Subcutaneous abdominal adipose tissue (tissue), 5 donors: ENCODE measurements at regions not wholly inside any gene's neighbourhood (a gene's known extent, or its start where the extent isn't known, plus 50 kb on each side); places are given as distances from the start of the nearest gene placed in this dataset.

Experiments
- H3K27ac ChIP-seq: one replicate; pipeline ENCODE4 v1.7.0; 2013; ENCODE audit warnings: low read depth, mild to moderate bottlenecking, inconsistent platforms, low read length, moderate library complexity
- H3K27me3 ChIP-seq, 5 donors: one replicate each; pipeline ENCODE4 v1.7.0; 2013; ENCODE audit warnings: low read length in 5 of 5, inconsistent platforms in 1 of 5; ENCODE audit not compliant: control insufficient read depth in 5 of 5, insufficient read depth in 4 of 5
- H3K36me3 ChIP-seq, 5 donors: one replicate each; pipeline ENCODE4 v1.7.0; 2013; ENCODE audit warnings: low read length in 5 of 5; ENCODE audit not compliant: control insufficient read depth in 5 of 5, insufficient read depth in 5 of 5
- H3K4me1 ChIP-seq, 5 donors: one replicate each; pipeline ENCODE4 v1.7.0; 2013; ENCODE audit warnings: low read length in 5 of 5, mild to moderate bottlenecking in 3 of 5, moderate library complexity in 1 of 5; ENCODE audit not compliant: control insufficient read depth in 5 of 5, insufficient read depth in 5 of 5
- H3K4me3 ChIP-seq, 5 donors: one replicate each; pipeline ENCODE4 v1.7.0; 2013; ENCODE audit warnings: low read length in 5 of 5, low read depth in 1 of 5
- H3K9ac ChIP-seq, 5 donors: one replicate each; pipeline ENCODE4 v1.7.0; 2013; ENCODE audit warnings: low read length in 5 of 5, mild to moderate bottlenecking in 4 of 5, moderate library complexity in 3 of 5
- H3K9me3 ChIP-seq, 5 donors: one replicate each; pipeline ENCODE4 v1.7.0; 2013; ENCODE audit warnings: low read length in 5 of 5; ENCODE audit not compliant: control insufficient read depth in 5 of 5
- donor health status: healthy.
- donor health status: healthy.
- donor health status: healthy.
- donor health status: healthy.
- donor health status: healthy.

DNA sequence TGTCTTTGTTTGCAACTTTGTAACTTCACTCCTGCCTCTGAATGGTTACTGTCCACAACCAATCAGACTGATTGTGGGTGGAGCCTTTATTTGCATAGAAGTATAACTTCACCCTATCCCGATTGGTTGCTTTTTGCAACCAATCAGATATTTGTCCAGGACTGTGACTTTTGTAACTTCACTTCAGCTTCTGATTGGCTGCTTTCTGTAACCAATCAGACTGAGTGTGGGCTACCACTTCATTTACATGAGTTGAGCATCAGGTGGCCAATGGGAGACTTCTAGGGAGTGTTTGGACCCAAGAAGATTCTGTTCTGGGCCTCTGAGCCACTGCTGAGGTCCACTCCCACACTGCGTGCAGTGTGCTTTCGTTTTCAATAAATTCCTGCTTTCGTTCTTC is 1810.7 kb upstream of the CDH6 start:
- H3K27ac ChIP-seq = no peak overlapping the region
- H3K4me3 ChIP-seq = no peak overlapping the region
- H3K9me3 ChIP-seq = peaks cover 0 to 7% (median 0%) of the 10 kb centered on the region in 5 donors
- H3K4me1 ChIP-seq = no peaks in the 10 kb centered on the region
- no peak overlapping the region for H3K9ac ChIP-seq
- no peaks in the 10 kb centered on the region for H3K36me3 ChIP-seq
- H3K27me3 ChIP-seq = no peaks in the 10 kb centered on the region

DNA sequence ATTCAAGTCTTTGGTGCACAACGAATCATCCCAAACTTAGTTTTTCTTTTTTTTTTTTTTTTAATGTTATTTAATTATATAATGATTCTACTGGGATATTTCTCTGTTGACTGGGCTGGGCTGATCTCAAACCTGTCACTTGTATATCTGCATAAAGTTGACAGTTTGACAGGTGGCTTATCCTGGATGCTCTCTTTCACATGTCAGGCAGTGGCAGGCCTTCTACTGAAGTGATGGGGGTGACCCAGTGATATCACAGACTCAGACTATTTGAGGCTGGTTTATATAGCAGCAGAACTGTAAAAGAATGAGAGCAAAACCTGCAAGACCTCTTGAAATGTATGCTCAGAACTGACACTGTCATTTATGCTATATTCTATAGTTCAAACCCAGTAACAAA is 1813.5 kb upstream of the CDH6 start:
- Histone ChIP-seq H3K9me3 (peaks cover 0 to 7% (median 0%) of the 10 kb centered on the region in 5 donors), H3K36me3 (no peaks in the 10 kb centered on the region), H3K27ac (no peak overlapping the region), H3K4me3 (no peak overlapping the region), H3K27me3 (no peaks in the 10 kb centered on the region), H3K4me1 (no peaks in the 10 kb centered on the region), H3K9ac (no peak overlapping the region)

DNA sequence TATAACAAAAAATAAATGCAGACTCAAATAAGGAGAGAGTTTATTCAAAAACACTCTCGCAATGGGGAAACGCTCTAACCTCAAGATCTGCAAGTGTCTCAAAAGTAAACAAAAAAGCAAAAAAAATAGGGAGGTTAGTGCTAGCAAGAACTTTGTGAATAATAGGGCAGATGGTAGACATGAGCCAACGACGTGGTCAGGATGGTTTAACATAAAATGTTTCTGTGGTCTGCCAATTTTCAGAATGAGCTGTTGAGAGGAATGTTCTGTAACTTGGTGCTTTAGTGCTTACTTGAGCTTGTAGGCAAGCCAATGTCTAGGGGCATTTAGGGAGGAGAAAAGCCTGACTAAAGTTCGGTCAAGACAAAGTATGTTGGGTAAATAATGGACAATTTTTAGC is 1813.9 kb upstream of the CDH6 start:
- Histone ChIP-seq H3K9ac (no peak overlapping the region), H3K4me1 (no peaks in the 10 kb centered on the region), H3K27ac (no peak overlapping the region), H3K4me3 (no peak overlapping the region), H3K36me3 (no peaks in the 10 kb centered on the region), H3K27me3 (no peaks in the 10 kb centered on the region), H3K9me3 (peaks cover 0 to 7% (median 0%) of the 10 kb centered on the region in 5 donors)

DNA sequence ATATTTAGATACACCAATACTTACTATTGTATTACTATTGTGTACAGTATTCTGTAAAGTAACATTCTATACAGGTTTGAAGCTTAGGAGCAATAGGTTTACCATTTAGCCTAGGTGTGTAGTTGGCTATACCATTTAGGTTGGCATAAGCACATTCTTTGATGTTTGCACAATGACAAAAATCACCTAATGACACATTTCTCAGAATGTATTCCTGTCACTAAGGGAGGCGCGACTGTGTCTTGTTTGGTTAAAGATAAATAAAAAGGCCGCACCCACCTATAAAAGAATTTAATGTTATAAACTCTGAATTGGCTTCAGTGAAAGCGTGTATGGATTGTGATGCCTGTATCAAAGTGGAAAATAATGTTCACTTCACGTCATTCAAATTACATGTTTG is 1815.4 kb upstream of the CDH6 start:
- Histone ChIP-seq H3K4me1 (no peaks in the 10 kb centered on the region), H3K4me3 (no peak overlapping the region), H3K27me3 (no peaks in the 10 kb centered on the region), H3K36me3 (no peaks in the 10 kb centered on the region), H3K27ac (no peak overlapping the region), H3K9ac (no peak overlapping the region), H3K9me3 (peaks cover 0 to 7% (median 0%) of the 10 kb centered on the region in 5 donors)

DNA sequence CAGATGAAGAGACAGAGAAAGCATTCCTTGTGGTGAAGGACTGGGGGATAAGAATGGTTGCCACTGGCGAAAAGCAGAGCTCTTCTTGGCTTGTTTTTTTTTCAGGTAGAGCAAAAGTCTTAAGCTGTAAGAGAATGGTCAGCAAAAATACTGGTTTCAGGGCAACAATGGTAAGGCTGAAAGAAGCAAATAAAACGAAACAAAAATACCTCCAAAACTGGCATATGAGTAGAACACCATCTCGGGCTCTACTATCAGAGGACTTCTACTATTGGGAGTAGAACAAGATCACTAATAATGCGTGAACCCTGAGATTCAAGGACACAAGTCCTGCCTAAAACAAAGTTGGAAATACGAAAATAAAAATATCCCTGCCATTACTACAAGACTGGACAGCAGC is 1823.2 kb upstream of the CDH6 start:
- Histone ChIP-seq H3K27me3 (no peaks in the 10 kb centered on the region), H3K9ac (no peak overlapping the region), H3K27ac (no peak overlapping the region), H3K36me3 (no peaks in the 10 kb centered on the region), H3K9me3 (no peaks in the 10 kb centered on the region), H3K4me1 (no peaks in the 10 kb centered on the region), H3K4me3 (no peak overlapping the region)

DNA sequence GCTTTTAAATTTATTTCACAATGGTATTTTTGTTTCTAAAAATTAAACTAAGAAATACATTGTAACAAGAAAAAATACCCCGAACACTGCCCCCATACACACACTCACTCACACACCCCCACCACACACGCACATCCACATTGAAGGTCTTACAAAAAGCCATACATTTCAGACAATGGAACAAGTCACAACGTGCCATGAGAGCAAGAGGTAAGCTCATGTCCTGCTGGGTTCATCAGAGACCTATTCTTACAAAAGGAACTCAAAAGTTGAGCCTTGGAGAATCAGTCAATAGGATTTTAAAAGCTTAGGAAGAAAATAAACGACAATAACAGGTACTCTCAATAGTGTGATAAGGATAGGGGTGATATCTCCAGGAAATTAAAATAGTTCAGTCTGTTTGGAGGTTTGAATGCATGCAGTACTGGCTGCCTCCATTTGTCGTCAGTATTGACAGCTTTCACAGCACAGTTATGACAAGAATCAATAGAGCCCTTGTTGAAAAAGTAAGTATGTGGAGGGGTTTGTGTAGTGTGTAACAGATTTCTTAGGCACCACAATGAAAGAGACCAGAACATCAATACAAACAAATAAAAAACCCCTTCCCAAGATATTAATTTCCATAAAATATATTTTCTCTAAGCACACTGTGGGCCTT is 1826.2 kb upstream of the CDH6 start:
- Histone ChIP-seq H3K9ac (no peak overlapping the region), H3K27ac (no peak overlapping the region), H3K4me1 (no peaks in the 10 kb centered on the region), H3K36me3 (no peaks in the 10 kb centered on the region), H3K4me3 (no peak overlapping the region), H3K9me3 (no peaks in the 10 kb centered on the region), H3K27me3 (no peaks in the 10 kb centered on the region)

DNA sequence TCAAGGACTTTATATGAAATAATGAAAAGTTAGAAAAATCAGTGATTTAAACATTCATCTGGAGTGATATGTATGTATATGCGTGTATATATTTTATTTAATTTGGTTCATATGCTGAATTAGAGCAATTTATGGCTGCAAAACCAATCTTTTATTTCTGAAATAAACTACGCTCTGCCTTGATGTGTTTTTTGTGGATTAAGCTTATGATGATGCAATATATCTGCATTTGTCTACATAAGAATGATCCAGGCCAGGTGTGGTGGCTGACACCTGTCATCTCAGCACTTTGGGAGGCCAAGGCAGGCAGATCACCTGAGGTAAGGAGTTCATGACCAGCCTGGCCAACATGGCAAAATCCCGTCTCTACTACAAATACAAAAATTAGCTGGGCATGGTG is 1842.3 kb upstream of the CDH6 start:
- no peak overlapping the region for H3K4me3 ChIP-seq
- no peaks in the 10 kb centered on the region for H3K36me3 ChIP-seq
- H3K27me3 ChIP-seq = no peaks in the 10 kb centered on the region
- H3K4me1 ChIP-seq = no peaks in the 10 kb centered on the region
- H3K9ac ChIP-seq = no peak overlapping the region
- H3K9me3 ChIP-seq = peaks cover 0 to 4% (median 0%) of the 10 kb centered on the region in 5 donors
- H3K27ac ChIP-seq = no peak overlapping the region

DNA sequence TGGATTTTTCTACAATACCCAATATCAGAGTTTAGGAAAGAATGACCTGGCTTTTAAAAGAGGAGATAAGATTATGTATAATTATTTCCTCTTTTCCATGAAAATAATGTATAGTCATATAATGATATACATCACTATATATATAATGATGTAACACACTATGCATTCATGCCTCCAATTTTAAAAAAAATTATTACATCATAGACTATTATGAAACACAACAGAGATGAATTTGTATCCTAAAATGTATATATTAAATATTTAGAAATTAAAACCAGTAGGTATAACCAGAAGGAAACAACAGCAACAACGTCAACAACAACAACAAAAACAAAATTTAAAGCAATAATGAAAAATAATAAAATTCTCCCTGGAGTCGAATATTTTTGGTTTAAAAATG is 1856.5 kb upstream of the CDH6 start:
- H3K27ac ChIP-seq = no peak overlapping the region
- H3K27me3 ChIP-seq = no peaks in the 10 kb centered on the region
- H3K36me3 ChIP-seq = no peaks in the 10 kb centered on the region
- peaks cover 0 to 3% (median 3%) of the 10 kb centered on the region in 5 donors for H3K9me3 ChIP-seq
- H3K4me3 ChIP-seq = no peak overlapping the region
- no peak overlapping the region for H3K9ac ChIP-seq
- no peaks in the 10 kb centered on the region for H3K4me1 ChIP-seq

DNA sequence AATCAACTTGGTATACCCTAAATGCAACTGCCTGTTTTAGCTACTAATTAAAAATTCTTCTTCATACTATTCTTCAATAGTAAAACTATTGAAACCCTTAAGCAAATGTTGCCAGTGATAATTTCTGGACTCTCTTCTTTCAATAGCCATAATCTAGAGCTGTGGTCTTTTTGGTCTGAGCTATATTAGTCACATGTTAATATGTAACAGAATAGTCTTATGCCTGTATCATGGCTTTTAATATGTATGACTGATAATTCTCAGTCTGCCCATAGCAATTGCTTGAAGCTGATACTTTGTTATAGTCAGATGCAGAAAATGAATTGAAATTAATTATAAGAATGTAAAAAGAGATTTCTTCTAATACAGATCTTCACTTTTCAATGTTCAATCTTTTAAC is 1871.9 kb upstream of the CDH6 start:
- no peaks in the 10 kb centered on the region for H3K9me3 ChIP-seq
- no peaks in the 10 kb centered on the region for H3K36me3 ChIP-seq
- no peaks in the 10 kb centered on the region for H3K27me3 ChIP-seq
- no peak overlapping the region for H3K4me3 ChIP-seq
- no peak overlapping the region for H3K9ac ChIP-seq
- no peaks in the 10 kb centered on the region for H3K4me1 ChIP-seq
- H3K27ac ChIP-seq = no peak overlapping the region

DNA sequence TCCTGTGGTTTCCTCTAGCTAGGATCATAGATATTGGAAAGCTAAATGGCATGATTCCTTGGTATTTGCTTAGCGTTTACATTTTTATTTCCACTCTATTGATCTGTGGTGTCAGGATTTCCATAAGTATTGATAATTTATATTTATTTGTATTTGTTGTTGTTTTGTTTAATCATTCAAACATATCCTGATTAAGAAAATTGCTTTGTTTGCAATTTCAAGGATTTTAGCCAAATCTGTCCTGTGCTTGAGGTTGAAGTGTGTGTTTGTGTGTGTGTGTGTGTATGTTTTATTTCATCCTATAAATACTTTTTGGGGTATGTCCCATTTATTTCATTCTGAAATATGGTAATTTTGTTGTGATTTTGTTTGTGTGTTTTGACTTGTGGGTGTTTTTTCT is 1884.1 kb upstream of the CDH6 start:
- no peak overlapping the region for H3K4me3 ChIP-seq
- H3K4me1 ChIP-seq = no peaks in the 10 kb centered on the region
- H3K27ac ChIP-seq = no peak overlapping the region
- no peaks in the 10 kb centered on the region for H3K36me3 ChIP-seq
- H3K9ac ChIP-seq = no peak overlapping the region
- H3K27me3 ChIP-seq = no peaks in the 10 kb centered on the region
- H3K9me3 ChIP-seq = no peaks in the 10 kb centered on the region

DNA sequence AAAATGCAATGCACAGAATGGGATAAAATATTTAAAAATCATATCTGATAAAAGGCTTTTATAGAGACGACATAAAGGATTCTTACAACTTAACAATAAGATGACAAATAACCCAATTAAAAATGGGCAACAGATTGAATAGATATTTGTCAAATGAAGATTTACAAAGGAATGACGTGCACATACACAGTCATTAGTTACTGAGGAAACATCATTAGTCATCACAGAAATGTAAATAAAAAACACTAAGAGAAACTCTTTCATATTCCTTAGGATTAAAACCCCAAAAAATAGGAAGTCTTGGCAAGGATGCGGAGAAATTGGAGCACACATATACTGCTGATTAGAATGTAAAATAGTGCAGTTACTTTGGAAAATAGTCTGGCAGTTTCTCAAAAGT is 1886.0 kb upstream of the CDH6 start:
- Histone ChIP-seq H3K4me1 (no peaks in the 10 kb centered on the region), H3K9me3 (no peaks in the 10 kb centered on the region), H3K27ac (no peak overlapping the region), H3K9ac (no peak overlapping the region), H3K4me3 (no peak overlapping the region), H3K27me3 (no peaks in the 10 kb centered on the region), H3K36me3 (no peaks in the 10 kb centered on the region)
